HG02610 (cell line): ENCODE measurements at regions not wholly inside any gene's neighbourhood (a gene's known extent, or its start where the extent isn't known, plus 50 kb on each side); places are given as distances from the start of the nearest gene placed in this dataset.
"Not testable (repeated sequence)": the region's sequence is repeated elsewhere in the genome, so short reads cannot be mapped to it uniquely, and the experiment has no call there.

Source experiments
- ATAC-seq: cut with Tn5 transposase; IDR thresholded peaks from one replicate; pipeline ENCODE4 v1.9.1; 2021; ENCODE audit warnings: mild to moderate bottlenecking, moderate library complexity; ENCODE audit not compliant: unreplicated experiment

DNA sequence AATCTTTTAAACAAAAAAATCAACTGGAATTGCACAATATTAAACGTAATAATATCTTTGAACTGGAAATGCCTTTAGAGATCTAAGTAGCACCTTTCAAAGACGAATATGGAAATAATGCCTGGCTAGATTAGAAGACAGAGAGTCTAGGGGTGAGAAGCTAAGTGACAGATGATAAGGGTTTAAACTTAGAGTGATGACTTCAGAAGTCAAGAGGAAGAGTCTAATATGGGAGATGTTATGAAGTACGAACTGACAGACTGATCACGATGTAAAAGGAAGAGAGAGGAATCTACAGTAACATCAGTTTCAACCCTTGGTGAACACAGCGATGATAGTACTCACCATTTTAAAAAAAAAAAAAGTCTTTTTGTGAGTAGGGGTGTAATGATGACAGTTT lies 57.9 kb downstream of the HINT1 start:
- no peak for ATAC-seq

- no peak for ATAC-seq
Measured at GRCh38 chr5:131104169-131104808, 60.8 kb downstream of the HINT1 start.

GRCh38 chr5:131096774-131097710 lies 68.0 kb downstream of the HINT1 start:
- no peak for ATAC-seq

- not testable (repeated sequence) for ATAC-seq
Measured at GRCh38 chr5:131095561-131095960, 69.5 kb downstream of the HINT1 start.

DNA sequence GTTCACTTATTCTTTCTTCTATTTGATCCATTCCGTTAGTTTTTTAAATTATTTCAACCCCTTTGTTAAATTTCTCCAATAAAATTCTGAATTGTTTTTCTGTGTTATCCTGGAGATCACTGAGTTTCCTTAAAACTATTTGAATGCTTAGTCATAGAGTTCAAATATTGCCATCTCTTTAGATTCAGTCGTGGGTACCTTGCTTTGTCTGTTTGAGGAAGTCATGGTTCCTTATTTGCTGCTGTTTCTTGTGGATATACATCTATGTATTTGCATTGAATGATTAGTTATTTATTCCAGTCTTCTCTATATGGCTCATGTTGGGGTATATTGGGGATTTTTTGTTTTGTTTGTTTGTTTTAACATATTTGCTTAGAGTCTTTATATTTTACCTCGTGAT lies 80.6 kb downstream of the HINT1 start:
- ATAC-seq = no peak

GRCh38 chr5:131081913-131082488 lies 83.1 kb downstream of the HINT1 start:
- ATAC-seq = no peak

DNA sequence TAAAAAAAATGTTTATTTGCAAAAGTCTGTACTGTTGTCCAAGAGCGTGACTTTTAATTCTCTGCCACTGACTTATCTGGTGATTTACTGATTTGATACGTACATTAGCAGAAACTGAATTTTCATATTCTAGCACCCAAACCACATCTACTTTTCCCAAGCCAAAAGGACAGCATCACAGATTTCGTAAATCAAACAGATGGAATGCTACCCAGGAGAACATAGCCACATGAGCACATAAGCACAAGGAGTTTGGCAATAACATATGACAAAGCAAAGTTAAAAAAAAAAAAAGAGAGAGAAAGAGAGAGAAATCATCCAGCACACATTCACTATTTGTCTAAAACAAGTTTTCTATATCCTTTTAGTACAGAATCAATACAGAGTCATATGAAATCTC lies 83.7 kb downstream of the HINT1 start:
- no peak for ATAC-seq

DNA sequence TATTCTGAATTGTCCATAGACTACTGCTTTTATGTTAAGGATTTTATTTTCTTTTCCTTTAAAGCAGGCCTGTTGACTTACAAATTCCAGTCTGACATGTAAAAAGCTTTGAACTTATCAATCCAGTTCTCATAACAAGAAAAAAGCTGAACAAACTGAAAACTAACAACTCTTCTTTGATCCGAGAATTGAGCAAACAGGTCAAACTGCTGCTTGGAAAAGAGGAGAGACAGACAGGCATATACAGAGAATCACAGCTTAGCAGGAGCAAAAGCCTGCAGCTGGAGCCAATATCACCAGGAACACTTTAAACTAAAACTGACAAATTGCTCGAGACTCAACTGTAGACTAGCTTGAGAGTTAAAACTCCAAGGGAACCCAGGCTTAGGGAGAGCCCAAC lies 85.8 kb downstream of the HINT1 start:
- ATAC-seq = no peak

- ATAC-seq = peak; percentile 93
Measured at GRCh38 chr5:131068893-131069643, 96.0 kb downstream of the HINT1 start.

DNA sequence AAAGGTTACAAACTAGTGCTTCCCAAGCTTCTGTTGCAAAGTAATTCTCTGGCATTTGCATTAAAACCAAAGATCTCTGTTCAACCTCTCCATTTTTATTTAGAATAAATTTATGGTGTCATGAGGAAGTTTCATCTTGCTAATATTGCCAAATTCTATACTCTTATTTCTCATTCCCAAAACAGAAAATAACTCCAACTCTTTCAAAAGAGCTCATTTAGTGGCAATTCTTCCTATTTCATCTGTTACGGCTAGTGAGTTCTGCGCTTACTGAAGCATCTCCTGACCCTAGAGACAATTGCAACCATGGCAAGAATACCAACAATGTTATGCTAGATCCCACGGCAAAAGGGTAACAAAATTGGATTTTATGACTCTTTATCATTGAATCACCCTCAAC lies 97.0 kb downstream of the HINT1 start:
- ATAC-seq = no peak

GRCh38 chr5:131067636-131068035 lies 97.4 kb downstream of the HINT1 start:
- no peak for ATAC-seq

- no peak for ATAC-seq
Measured at GRCh38 chr5:131064669-131065371, 100.2 kb downstream of the HINT1 start.

DNA sequence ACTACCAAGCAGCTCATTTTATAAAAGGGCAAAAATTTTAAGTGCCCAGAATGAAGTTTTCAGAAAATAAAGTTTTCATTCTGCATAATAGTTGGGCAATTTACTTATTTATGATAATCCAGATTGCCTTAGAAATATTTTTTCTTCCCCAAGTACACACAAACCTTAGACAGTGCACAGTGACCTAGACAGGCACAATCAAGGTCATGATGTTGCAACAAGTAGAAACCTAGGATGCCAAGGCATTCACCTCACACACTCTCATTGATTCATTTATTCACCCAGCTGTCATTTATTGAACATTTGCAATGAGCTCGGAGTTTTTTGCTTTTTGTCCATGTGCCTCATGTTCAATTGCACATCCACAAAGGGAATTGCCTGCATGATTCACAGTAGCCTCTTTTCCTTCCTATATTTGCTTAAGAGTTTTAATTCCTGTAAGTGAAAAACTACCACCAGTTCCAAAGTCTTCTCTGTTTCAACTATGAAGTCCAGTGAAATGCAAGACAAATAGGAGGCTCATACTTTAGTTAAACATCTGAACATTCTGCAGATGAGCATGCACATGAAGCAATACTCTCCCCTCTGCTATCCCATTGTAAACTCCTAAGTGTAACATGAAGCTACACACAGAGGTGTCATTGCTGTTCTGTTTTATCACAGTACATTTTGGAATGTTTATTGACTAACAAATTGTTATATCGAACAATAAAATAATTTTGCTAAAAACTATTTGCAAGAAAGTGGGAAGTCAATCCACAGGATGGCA lies 122.9 kb downstream of the HINT1 start:
- ATAC-seq = no peak

DNA sequence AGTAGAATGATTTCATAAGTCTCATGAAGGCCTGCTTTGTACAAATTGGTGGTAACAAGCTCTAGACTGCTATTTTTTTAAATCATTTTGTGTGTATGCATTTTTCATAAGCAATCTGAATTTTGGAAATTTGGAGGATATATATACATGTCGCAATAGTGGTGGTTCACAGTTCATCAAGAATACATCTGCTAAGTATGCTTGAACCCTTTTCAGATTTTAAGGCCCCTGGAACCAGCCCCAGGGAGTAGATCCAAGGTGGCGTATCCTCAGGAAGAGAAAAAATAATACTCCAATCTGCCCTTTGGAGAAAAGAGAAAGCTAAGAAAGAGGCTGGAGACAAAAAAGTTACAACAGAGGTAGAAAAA lies 141.6 kb downstream of the HINT1 start:
- ATAC-seq = no peak

DNA sequence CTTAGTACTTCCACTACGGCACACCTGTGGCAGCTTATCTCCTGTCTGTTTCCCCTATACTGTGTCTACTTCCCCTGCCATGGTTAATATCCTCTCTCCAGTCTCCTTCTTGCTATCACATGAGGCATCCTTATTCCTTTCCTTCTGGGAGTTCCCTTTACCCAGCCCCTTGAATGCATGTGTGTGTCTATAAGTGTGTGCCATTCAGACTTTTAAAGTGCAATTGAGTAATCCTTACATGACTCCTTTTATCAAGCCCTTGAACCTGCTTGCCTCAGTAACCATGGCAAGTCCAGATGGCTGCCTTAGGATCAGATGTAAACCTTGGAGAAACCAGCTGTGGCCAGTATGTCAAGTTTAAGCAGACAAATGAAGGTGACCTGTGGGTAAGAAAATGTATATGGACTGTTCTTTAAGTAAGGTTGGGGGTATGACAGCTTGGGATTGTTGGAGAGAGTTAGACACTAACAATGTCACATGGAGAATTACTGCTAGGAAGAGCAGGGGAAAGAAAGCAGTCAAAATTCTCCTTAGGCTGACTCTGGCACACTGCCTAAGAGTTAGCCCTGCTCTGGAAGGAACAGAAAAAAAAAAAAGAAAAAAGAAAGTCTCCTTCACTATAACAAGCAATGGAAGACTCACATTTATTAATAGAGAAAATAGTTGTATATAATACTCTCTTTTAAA lies 142.1 kb downstream of the HINT1 start:
- ATAC-seq = no peak

DNA sequence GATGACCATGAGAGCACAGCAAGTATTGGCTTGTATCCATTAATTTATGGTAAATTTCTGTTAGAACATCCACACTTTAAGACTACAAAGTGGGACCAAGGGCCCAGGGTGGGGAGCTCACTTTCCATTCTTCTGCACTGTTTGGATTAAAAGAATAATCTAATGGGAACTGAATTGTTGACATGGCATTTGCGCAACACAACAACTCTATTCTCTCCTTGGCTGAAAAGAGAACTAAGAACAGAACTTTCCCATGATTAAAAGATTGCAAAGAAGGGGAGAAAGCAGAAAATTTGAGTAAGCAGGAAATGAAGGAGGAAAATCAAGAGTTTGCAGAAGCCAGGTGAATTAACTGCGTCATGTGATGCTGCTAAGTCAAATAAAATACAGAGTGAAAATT lies 143.4 kb downstream of the HINT1 start:
- no peak for ATAC-seq

GRCh38 chr5:131019601-131020315 lies 145.3 kb downstream of the HINT1 start:
- no peak for ATAC-seq

DNA sequence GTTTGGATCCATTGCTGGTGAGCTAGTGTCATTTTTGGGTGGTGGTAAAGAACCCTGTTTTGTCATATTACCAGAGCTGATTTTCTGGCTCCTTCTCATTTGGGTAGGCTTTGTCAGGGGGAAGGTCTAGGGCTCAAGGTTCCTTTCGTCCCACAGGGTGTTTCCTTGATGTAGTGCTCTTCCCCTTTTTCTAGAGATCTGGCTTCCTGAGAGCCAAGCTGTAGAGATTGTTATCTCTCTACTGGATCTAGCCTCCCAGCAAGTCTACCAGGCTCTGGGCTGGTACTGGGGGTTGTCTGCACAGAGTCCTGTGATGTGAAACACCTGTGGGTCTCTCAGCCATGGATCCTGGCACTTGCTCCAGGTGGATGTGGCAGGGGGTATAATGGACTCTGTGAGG lies 145.9 kb downstream of the HINT1 start:
- ATAC-seq = no peak

DNA sequence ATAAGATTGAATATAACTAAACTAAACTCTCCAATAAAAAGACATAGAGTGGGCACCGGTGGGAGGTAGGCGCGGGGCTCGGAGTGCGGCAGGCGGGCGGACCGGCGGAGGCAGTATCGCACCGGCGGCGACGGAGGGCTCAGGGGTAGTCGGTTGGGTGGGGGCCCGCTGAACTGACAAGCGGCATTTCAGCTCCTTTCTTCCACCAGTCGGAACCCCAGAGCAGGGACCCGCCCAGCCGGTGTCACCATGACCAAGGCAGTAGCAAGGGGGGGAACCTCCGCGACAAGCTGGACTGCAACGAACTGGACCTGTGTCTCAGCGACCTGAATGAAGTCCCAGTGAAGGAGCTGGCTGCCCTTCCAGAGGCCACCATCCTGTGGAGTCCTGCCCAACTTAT lies 156.7 kb downstream of the HINT1 start:
- no peak for ATAC-seq
